ENCODE measurements at regions not wholly inside any gene's neighbourhood (a gene's known extent, or its start where the extent isn't known, plus 50 kb on each side); places are given as distances from the start of the nearest gene placed in this dataset.

DNA sequence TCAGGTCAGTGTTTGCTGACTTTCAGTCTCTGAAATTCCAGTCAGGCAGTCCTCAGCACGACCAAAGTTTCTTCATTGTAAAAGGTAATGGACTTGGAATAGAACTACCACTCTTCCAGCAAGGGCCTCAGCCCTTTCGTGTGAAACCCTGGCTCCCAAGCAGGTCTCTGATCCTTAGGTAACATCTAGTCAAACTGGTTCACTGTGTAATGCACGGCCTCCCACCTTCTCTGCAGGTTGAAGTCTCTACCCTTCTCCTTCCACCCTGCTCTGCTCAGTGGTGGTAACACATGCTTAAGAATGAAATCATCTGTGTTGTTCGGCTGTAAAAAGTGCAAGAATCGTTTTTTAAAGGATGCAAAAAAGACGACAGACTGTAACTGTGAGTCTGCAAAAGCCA lies 287.2 kb upstream of the POU3F2 start:
- TF ChIP-seq, protein P1, sequence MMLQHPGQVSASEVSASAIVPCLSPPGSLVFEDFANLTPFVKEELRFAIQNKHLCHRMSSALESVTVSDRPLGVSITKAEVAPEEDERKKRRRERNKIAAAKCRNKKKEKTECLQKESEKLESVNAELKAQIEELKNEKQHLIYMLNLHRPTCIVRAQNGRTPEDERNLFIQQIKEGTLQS (IDR thresholded peaks at IDR 0.05; ENCODE audit: borderline replicate concordance, extremely low read depth, low read depth, low read length), result no peak
- no peak for TF ChIP-seq POLR2AphosphoS5 (IDR thresholded peaks at IDR 0.05; ENCODE audit: low read length)
- TF ChIP-seq NKRF (conservative IDR thresholded peaks at IDR 0.05), result no peak
- TF ChIP-seq ESRRA (IDR thresholded peaks at IDR 0.05; ENCODE audit: low read length), result no peak
- no peak for TF ChIP-seq CEBPB (IDR thresholded peaks at IDR 0.05; ENCODE audit: borderline replicate concordance in 1 of 2, low read depth in 2 of 2, low read length in 2 of 2)
- no peak for TF ChIP-seq SUPT20H (IDR thresholded peaks at IDR 0.05; ENCODE audit: borderline replicate concordance, control insufficient read depth, low read depth, low read length)
- no peak for TF ChIP-seq MAX (IDR thresholded peaks at IDR 0.05; ENCODE audit: low read depth, low read length)
- TF ChIP-seq TCF7 (IDR thresholded peaks at IDR 0.05; ENCODE audit: borderline replicate concordance), result no peak
- no peak for TF ChIP-seq BHLHE40 (IDR thresholded peaks at IDR 0.05; ENCODE audit: borderline replicate concordance in 1 of 2, low read depth in 2 of 2, low read length in 1 of 2)

Measured in GM12878 (cell line).